Ishikawa (cell line): ENCODE measurements at regions not wholly inside any gene's neighbourhood (a gene's known extent, or its start where the extent isn't known, plus 50 kb on each side); places are given as distances from the start of the nearest gene placed in this dataset.

ENCODE experiments used
- CEBPB ChIP-seq: IDR thresholded peaks from 2 replicates; pipeline ENCODE4 v1.6.1; 2012
- CREB1 ChIP-seq: IDR thresholded peaks from 2 replicates; pipeline ENCODE4 v1.6.1; 2012; ENCODE audit warnings: low read depth
- EGR1 ChIP-seq: IDR thresholded peaks from 2 replicates; pipeline ENCODE4 v1.6.1; 2012
- EP300 ChIP-seq: IDR thresholded peaks from 2 replicates; pipeline ENCODE4 v1.6.1; 2012; ENCODE audit warnings: borderline replicate concordance
- FOXM1 ChIP-seq: IDR thresholded peaks from 2 replicates; pipeline ENCODE4 v1.6.1; 2012; ENCODE audit warnings: low read depth, borderline replicate concordance
- MAX ChIP-seq: IDR thresholded peaks from 2 replicates; pipeline ENCODE4 v1.6.1; 2012
- NFIC ChIP-seq: IDR thresholded peaks from 2 replicates; pipeline ENCODE4 v1.6.1; 2012
- RAD21 ChIP-seq: IDR thresholded peaks from 2 replicates; pipeline ENCODE4 v1.6.1; 2012; ENCODE audit warnings: low read depth
- REST ChIP-seq: IDR thresholded peaks from 2 replicates; pipeline ENCODE4 v1.6.1; 2012; ENCODE audit warnings: low read depth, mild to moderate bottlenecking
- TAF1 ChIP-seq: IDR thresholded peaks from 2 replicates; pipeline ENCODE4 v1.6.1; 2012; ENCODE audit warnings: low read depth, mild to moderate bottlenecking
- TCF12 ChIP-seq: IDR thresholded peaks from 2 replicates; pipeline ENCODE4 v1.6.1; 2012; ENCODE audit warnings: low read depth
- TEAD4 ChIP-seq: IDR thresholded peaks from 2 replicates; pipeline ENCODE4 v1.6.1; 2012
- USF1 ChIP-seq: IDR thresholded peaks from 2 replicates; pipeline ENCODE4 v1.6.1; 2012
- YY1 ChIP-seq: IDR thresholded peaks from 2 replicates; pipeline ENCODE4 v1.6.1; 2012; ENCODE audit warnings: low read depth
- ZBTB7A ChIP-seq: IDR thresholded peaks from 2 replicates; pipeline ENCODE4 v1.6.1; 2012; ENCODE audit warnings: low read depth

- TF ChIP-seq MAX = no peak
- TF ChIP-seq NFIC = no peak
- no peak for TF ChIP-seq TCF12
- no peak for TF ChIP-seq EP300
These were observed 2022.8 kb downstream of the NCAM2 start for GRCh38 chr21:23020969-23021368.

- TF ChIP-seq ZBTB7A (no peak), YY1 (no peak), TEAD4 (no peak), EP300 (no peak), RAD21 (no peak), USF1 (no peak), EGR1 (no peak), FOXM1 (no peak), TAF1 (no peak), REST (no peak), TCF12 (no peak), MAX (no peak), NFIC (no peak), CREB1 (no peak), CEBPB (no peak)
These were observed 2023.3 kb downstream of the NCAM2 start for GRCh38 chr21:23021481-23021880.

- TF ChIP-seq CEBPB (no peak), NFIC (no peak), CREB1 (no peak), MAX (no peak), YY1 (no peak), TEAD4 (no peak), EP300 (no peak), USF1 (no peak), TCF12 (no peak), TAF1 (no peak), RAD21 (no peak), FOXM1 (no peak), EGR1 (no peak), ZBTB7A (no peak), REST (no peak)
These were observed 2028.7 kb downstream of the NCAM2 start for GRCh38 chr21:23026878-23027277.

GRCh38 chr21:23039846-23040245 is 2041.6 kb downstream of the NCAM2 start:
- TF ChIP-seq MAX (no peak), CREB1 (no peak), TAF1 (no peak), REST (no peak), FOXM1 (no peak), YY1 (no peak), EP300 (no peak), ZBTB7A (no peak), EGR1 (no peak), RAD21 (no peak), CEBPB (no peak), NFIC (no peak), TEAD4 (no peak), TCF12 (no peak), USF1 (no peak)
